ENCODE measurements at regions not wholly inside any gene's neighbourhood (a gene's known extent, or its start where the extent isn't known, plus 50 kb on each side); places are given as distances from the start of the nearest gene placed in this dataset.

GRCh38 chr12:77116277-77116676, 50.9 kb upstream of the E2F7 start:
- no peak for TF ChIP-seq CTCF (IDR thresholded peaks at IDR 0.05; ENCODE audit: low read depth, low read length)
- no peak for TF ChIP-seq POLR2A (IDR thresholded peaks at IDR 0.05; ENCODE audit: extremely low read depth, insufficient read length)
- TF ChIP-seq MAX (IDR thresholded peaks at IDR 0.05; ENCODE audit: low read depth, low read length): no peak
- no peak for TF ChIP-seq MYC (IDR thresholded peaks at IDR 0.05; ENCODE audit: low read depth, low read length)
